HL-60 (cell line): ENCODE measurements at regions not wholly inside any gene's neighbourhood (a gene's known extent, or its start where the extent isn't known, plus 50 kb on each side); places are given as distances from the start of the nearest gene placed in this dataset.

Experiments used
- DNase-seq, 2 experiments: peaks; one replicate each; pipeline ENCODE4 v3.0.0-alpha.2; 2010 to 2020; ENCODE audit warnings: low read depth in 1 of 2, low spot score in 1 of 2
- H3K27ac ChIP-seq: fragments of 250-450 bp; sonication (Bioruptor Pico); replicated peaks from 2 replicates; pipeline ENCODE4 v1.5.1; 2020; ENCODE audit warnings: mild to moderate bottlenecking, moderate library complexity
- H3K27me3 ChIP-seq: fragments of 250-450 bp; sonication (Bioruptor Pico); 2 replicates; pipeline ENCODE4 v1.5.1; 2021; ENCODE audit warnings: mild to moderate bottlenecking, moderate library complexity; ENCODE audit not compliant: insufficient read depth, poor library complexity, severe bottlenecking
- H3K4me3 ChIP-seq: replicated peaks from 2 replicates; pipeline ENCODE4 v1.5.1; 2011; ENCODE audit warnings: mild to moderate bottlenecking, control low read depth, low read length; ENCODE audit not compliant: insufficient read depth
- CTCF ChIP-seq: IDR thresholded peaks from one replicate; pipeline ENCODE4 v1.5.1; 2011; ENCODE audit warnings: low read length, control low read depth, inconsistent platforms; ENCODE audit not compliant: insufficient read depth
- GABPA ChIP-seq: IDR thresholded peaks from 2 replicates; pipeline ENCODE4 v1.6.1; 2012; ENCODE audit warnings: low read depth
- POLR2AphosphoS5 ChIP-seq: IDR thresholded peaks from 2 replicates; pipeline ENCODE4 v1.6.1; 2012; ENCODE audit warnings: low read depth
- REST ChIP-seq: IDR thresholded peaks from 2 replicates; pipeline ENCODE4 v1.6.1; 2012; ENCODE audit warnings: low read depth; ENCODE audit not compliant: insufficient replicate concordance
- SPI1 ChIP-seq: IDR thresholded peaks from 2 replicates; pipeline ENCODE4 v1.6.1; 2012; ENCODE audit warnings: low read depth, mild to moderate bottlenecking, borderline replicate concordance

GRCh38 chr2:195106681-195107380 lies 550.2 kb upstream of the SLC39A10 start:
- Histone ChIP-seq H3K27ac (no peak overlapping the region), H3K4me3 (no peak overlapping the region), H3K27me3 (no peaks in the 10 kb centered on the region)
- TF ChIP-seq CTCF = no peak
- TF ChIP-seq GABPA = no peak
- TF ChIP-seq POLR2AphosphoS5 = no peak
- TF ChIP-seq REST = no peak
- TF ChIP-seq SPI1 = no peak
- DNase-seq = no peak

GRCh38 chr2:195105581-195105980 lies 551.4 kb upstream of the SLC39A10 start:
- no peak overlapping the region for H3K27ac ChIP-seq
- DNase-seq = no peak
- TF ChIP-seq POLR2AphosphoS5 = no peak
- no peak for TF ChIP-seq SPI1
- no peak for TF ChIP-seq GABPA

GRCh38 chr2:195094330-195094729 lies 562.7 kb upstream of the SLC39A10 start:
- DNase-seq = no peak

More at GRCh38 chr2:195105581-195105980, 551.4 kb upstream of the SLC39A10 start:
- Histone ChIP-seq H3K4me3 (no peak overlapping the region), H3K27me3 (no peaks in the 10 kb centered on the region)

More at GRCh38 chr2:195094330-195094729, 562.7 kb upstream of the SLC39A10 start:
- Histone ChIP-seq H3K4me3 (no peak overlapping the region), H3K27me3 (no peaks in the 10 kb centered on the region), H3K27ac (no peak overlapping the region)
- TF ChIP-seq REST (no peak), CTCF (no peak), POLR2AphosphoS5 (no peak), GABPA (no peak), SPI1 (no peak)
